GM18502 (cell line): ENCODE measurements at regions not wholly inside any gene's neighbourhood (a gene's known extent, or its start where the extent isn't known, plus 50 kb on each side); places are given as distances from the start of the nearest gene placed in this dataset.

Experiments used
- ATAC-seq: cut with Tn5 transposase; IDR thresholded peaks from one replicate; pipeline ENCODE4 v1.9.1; 2021; ENCODE audit warnings: mild to moderate bottlenecking; ENCODE audit not compliant: unreplicated experiment, poor library complexity

DNA sequence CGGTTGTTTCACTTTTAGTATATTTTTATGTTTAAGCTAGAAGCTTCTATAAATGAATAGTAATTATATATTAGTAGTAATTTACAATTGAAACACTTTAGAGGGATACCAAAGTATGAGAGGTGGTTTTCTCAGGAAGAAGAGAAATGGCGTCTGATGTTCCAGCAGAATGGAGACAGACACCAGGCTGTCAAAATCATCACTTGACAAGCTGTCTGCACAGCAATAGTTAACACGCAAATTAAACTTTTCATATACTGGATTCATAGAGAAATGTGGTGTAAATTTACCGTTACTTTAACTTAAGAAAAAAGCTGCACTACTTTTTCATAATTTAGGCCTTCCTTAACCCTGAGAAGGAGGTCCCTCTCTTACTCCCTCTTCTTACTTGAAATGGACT, 82.6 kb downstream of the FAM217A start:
- ATAC-seq = no peak

DNA sequence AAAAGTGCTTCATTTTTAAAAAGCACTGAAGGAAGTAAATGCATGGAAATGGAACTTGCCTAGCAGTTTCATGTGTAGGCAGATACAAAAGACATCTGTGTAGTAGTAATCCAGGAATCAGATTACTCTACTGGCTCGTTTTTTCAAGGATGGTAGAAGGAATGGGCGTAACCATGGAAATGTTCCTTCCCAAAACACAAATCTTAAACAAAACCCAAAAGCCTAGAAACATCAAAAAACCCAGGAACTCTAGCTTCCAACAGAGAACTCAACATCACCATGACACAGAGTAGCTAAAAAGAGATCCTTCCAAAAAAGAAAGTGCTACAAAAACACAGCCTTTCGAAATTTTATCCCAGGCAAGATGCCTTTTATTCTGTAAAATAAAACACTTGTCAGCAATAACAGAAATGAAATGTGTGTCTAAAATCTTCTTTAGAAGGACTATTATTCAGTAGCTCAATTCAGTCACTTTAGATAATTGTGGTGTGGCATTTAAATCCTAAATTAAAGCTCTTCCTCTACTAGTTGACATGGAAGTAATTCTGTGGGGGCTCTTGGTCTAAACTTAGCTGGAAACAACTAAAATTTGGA, 81.7 kb downstream of the FAM217A start:
- ATAC-seq = no peak

DNA sequence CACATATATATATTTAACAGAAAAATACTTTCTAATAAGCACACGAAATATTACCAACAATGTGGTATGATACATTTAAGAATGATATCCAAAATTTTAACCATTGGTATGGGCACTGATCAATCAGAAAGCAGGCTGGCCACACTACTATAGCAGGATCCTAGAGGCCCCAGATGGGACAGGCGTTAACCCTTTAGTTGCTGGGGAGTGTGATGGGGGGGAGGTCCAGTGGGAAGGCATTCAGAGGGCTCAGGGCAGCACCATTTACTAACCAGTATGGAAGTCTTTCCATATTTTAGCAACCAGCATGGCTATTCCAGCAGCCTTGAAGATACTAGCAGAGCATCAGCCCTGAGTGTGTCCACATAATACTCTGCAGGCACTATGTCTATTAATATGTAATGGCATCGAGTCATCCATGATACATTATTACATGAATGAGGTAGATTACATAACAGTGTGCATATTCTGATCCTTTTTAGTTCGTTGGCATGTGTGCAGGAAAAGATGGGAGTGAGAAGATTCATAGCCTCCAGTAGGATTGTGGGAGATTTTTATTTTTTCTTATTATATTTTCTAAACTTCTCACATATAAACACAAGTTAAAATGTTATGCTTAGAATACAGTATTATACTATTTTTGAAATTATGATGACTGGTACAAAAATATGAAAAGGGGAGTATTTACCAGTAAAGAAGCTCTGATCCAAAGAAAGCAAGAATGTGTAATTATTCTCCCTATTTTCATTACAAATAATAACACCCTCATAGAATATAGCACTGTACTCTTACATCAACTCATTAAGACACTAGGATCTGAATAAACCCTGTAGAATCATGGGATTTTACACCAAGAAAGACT, 78.9 kb downstream of the FAM217A start:
- no peak for ATAC-seq

DNA sequence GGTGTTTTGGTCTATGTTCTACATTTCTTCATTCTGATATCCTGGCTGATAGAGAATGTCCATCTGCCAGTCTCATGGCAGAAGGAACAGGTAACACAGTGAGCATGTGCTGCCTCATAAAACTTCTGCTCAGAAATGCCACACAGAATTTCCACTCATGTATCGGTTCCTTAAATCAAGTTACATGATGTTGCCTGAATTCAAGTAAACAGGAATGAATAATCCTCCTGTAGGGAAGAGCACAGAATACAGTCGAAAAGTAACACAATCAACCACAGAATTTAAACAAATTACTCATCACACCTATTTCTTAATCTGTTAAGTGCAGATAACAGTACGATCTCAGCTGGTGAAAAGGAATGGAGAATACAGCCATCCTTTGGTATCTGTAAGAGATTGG, 74.7 kb downstream of the FAM217A start:
- no peak for ATAC-seq

DNA sequence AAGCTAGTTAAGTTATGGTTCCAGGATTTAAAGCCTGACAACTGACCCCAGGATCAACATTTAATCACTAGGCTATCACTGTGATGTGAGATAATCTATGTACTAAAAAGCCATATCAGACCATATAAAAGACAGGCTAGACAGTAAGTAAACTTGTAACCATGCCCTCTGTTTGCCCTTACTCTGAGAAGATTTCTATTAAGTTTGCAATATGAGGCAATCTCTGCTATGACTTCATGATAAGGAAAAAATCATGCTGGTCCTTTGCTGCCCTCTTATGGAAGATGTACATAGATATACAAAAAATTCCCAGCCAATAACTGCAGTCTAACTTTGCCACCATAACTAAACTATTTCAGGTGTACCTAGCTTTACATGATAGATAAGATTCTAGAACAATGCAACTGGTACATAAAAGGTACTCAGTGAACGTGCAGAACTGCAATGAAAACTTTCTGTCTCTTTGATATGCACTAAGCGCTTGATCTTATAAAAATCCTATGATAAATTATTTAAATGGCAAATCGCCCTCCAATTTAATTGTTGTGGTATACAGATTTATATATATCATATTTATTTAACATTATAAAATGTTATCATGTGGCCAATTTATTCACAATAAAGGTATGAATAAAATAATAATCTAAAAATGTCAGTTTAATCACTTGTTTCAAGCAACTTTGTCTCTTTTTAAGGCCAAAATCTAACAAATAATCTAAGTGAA, 70.5 kb downstream of the FAM217A start:
- ATAC-seq = no peak

DNA sequence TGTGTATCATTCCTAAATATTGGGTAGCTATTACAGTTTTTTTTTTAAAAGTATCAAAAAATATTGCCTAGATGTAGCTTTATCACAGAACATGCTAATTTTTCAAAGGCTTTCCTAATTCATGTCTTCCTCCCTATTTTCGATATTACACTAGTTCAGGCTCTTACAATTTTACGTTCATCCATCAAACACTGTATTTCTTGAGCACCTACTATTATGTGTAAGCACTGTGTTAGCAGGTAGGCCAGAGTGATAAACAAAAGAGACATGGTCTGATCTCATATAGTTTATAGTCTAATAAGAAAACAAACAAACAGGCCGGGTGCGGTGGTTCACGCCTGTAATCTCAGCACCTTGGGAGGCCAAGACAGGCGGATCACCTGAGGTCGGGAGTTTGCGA, 69.5 kb downstream of the FAM217A start:
- no peak for ATAC-seq

DNA sequence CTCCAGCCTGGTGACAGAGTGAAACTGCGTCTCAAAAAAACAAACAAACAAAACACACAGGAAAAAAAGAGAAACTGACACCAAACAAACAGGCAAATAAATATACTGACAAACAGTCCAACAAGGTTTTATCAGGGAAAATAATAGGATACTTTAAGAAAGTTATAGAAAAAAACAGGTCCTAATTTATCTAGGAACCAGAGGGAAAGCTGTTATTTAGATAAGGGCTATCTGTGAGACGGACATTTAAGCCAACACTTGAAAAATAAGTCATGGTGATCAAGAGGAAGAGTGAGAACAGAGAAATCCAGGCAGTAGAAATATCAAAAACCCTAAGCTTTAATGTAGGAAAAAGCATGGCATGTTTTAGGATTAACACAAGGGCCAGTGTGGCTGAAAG, 68.9 kb downstream of the FAM217A start:
- ATAC-seq = no peak

DNA sequence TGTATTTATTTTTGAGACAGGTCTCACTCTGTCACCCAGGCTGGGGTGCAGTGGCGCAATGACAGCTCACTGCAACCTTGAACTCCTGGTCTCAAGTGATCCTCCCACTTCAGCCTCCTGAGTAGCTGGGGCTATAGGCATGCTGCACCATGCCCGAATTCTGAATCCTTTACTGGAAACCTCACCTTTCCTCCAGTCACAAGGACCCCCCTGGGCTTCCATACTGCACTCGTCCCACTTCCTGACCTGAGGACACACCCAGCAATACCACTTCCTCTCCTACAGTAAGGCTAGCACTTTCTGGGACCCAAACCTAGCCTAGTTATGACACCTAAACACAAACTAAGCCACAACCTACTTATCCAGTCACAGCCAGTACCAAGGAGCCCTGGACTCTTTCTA, 68.2 kb downstream of the FAM217A start:
- ATAC-seq = no peak

DNA sequence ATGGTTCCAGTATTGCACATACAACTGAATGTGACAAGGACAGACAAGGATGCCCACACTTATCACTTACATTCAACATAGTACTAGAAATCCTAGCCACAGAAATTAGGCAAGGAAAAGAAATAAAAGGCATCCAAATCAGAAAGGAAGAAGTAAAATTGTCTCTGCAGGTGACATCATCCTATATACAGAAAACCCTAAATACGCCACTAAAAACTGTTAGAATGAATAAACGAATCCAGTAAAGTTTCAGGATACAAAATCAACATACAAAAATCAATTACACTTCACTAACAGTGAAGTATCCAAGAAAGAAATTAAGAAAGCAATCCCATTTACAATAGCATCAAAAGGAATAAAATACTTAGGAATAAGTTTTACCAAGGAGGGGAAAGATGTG, 66.1 kb downstream of the FAM217A start:
- ATAC-seq = no peak

DNA sequence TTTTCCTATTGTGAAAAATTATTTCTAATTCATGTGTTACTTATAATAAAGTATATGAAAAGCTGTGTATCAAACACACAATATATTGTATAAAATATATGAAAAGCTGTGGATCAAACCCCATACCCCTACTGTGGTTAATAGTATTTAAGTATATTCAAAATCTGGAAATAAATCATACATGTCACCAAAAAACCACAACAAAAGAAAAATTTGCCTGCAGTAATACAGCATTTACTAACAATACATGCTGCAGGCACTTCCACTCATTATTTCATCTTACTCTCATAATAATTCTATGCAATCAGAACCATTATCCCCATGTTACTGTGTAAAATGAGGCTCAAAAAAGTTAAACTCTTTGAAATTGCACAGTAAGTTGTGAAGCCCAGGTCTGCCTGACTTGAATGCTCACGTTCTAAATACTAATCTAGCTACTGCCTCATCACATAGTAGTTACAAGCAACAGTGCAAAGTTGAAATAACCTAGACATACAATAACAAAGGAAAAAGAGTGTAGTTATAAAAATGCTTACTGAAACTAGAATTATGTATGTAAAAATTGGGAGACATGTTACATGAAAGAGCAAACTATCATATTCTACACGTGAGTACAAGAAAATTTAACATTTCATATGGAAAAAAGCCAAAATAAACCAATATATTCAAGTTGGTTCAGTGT, 61.7 kb downstream of the FAM217A start:
- no peak for ATAC-seq

DNA sequence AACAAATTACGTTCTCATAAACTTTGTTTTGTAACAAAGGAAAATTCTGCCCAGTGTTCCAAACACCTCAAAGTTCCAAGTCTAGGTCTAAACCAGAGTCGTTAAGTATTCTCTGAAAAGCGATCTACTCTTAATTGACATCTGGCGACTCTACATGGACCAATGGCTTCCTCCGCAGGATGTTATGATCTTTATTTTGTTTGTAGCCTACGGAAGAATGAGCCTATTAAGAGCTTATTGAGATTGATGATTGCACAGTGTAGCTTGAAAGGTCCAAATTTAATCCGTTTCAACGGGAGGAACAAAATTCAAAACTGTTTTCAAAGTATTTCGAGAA, 61.1 kb downstream of the FAM217A start:
- ATAC-seq = no peak

DNA sequence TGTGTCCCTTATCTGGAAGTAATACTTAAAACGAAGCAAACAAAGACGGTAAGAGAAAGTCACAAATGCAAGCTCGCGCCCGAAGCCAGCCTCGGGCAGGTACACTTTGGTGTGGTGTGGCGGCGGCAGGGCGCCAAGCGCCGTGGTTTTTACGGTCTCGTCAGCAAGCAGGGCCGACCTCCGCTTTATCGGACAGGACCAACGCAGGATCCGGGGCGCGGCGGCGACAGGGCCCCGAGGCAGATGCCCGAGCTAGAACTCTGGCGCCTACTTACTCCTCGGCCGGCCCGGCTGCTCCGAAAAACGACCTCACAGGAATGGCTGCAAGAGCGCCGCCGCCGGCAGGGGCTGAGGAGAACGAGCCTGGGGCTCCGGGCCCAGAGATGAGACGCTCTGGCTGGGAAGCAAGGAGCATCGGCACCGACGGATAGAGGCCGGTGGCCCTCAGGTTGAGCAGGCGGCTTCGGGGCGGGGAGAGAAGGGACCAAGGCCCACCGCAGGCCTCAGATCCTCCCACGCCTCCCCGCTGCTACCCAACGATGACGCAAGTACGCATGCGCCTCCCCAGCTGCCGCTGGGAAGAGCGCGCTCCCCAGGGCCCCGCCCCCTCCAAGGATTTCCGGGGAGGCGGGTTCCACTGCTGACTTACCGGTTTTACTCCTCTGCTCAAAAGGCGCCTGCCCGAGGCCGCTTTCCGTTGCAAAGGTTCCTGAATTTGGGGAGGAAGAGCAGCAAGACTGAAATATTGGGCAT, 60.6 kb downstream of the FAM217A start:
- peak; percentile 72 for ATAC-seq
